ENCODE measurements at regions not wholly inside any gene's neighbourhood (a gene's known extent, or its start where the extent isn't known, plus 50 kb on each side); places are given as distances from the start of the nearest gene placed in this dataset.

- Histone ChIP-seq H3K9me3 (no peaks in the 10 kb centered on the region), H3K27me3 (ENCODE audit: insufficient read depth in 3 of 3, low read length in 2 of 3) (no peaks in the 10 kb centered on the region), H3K36me3 (ENCODE audit: insufficient read depth in 1 of 2, low read depth in 1 of 2) (no peaks in the 10 kb centered on the region), H3K4me3 (no peak overlapping the region), H3K27ac (no peak overlapping the region), H3K4me1 (no peaks in the 10 kb centered on the region)
- intact Hi-C loops (cut with DNase I): no loop called here
- no peak for DNase-seq
- TF ChIP-seq CTCF (IDR thresholded peaks at IDR 0.05): no peak
- 70 to 92% (median 92%) methylated on average over 4 of the region's 4 CpGs for WGBS, 3 donors
- no peak for ATAC-seq
Observed at GRCh38 chr14:98119739-98120138, 1152.3 kb downstream of the BCL11B start.

- peaks cover 10% of the 10 kb centered on the region for H3K9me3 ChIP-seq
- ATAC-seq (no peak), DNase-seq (no peak)
- intact Hi-C loops (cut with DNase I): no loop called here
- H3K27ac ChIP-seq: no peak overlapping the region
- TF ChIP-seq CTCF (IDR thresholded peaks at IDR 0.05): no peak
- WGBS, 3 donors: 84 to 90% (median 88%) methylated on average over 6 of the region's 6 CpGs
- no peak overlapping the region for H3K4me3 ChIP-seq
- H3K36me3 ChIP-seq (ENCODE audit: insufficient read depth in 1 of 2, low read depth in 1 of 2): no peaks in the 10 kb centered on the region
- no peaks in the 10 kb centered on the region for H3K27me3 ChIP-seq (ENCODE audit: insufficient read depth in 3 of 3, low read length in 2 of 3)
- H3K4me1 ChIP-seq: no peaks in the 10 kb centered on the region
Observed at GRCh38 chr14:98120831-98121464, 1151.0 kb downstream of the BCL11B start.

GRCh38 chr14:98122527-98122926 is 1149.5 kb downstream of the BCL11B start:
- whole genome bisulfite sequencing, 3 donors: 84 to 89% (median 87%) methylated on average over 4 of the region's 4 CpGs
- intact Hi-C loops (cut with DNase I): no loop called here
- Histone ChIP-seq H3K27ac (no peak overlapping the region), H3K36me3 (ENCODE audit: insufficient read depth in 1 of 2, low read depth in 1 of 2) (no peaks in the 10 kb centered on the region), H3K4me1 (no peaks in the 10 kb centered on the region), H3K4me3 (no peak overlapping the region), H3K9me3 (peaks cover 10% of the 10 kb centered on the region), H3K27me3 (ENCODE audit: insufficient read depth in 3 of 3, low read length in 2 of 3) (no peaks in the 10 kb centered on the region)
- no peak for TF ChIP-seq CTCF (IDR thresholded peaks at IDR 0.05)
- DNase-seq (no peak), ATAC-seq (no peak)

GRCh38 chr14:98130691-98131090 is 1141.3 kb downstream of the BCL11B start:
- intact Hi-C loops (cut with DNase I): loop anchor here in 1 of 2 donors (10.0 kb wide), 1 partner anchor 1134 kb away; no protein-coding TSS in a partner anchor
- Histone ChIP-seq H3K9me3 (peaks cover under 1% of the 10 kb centered on the region), H3K4me1 (no peaks in the 10 kb centered on the region), H3K27me3 (ENCODE audit: insufficient read depth in 3 of 3, low read length in 2 of 3) (peaks cover 0 to 4% (median 0%) of the 10 kb centered on the region in 3 donors), H3K36me3 (ENCODE audit: insufficient read depth in 1 of 2, low read depth in 1 of 2) (no peaks in the 10 kb centered on the region), H3K27ac (no peak overlapping the region), H3K4me3 (no peak overlapping the region)
- 22 to 29% (median 24%) methylated on average over 2 of the region's 2 CpGs for whole genome bisulfite sequencing, 3 donors
- TF ChIP-seq CTCF (IDR thresholded peaks at IDR 0.05): no peak
- ATAC-seq: no peak
- DNase-seq: no peak

GRCh38 chr14:98131406-98131805 is 1140.6 kb downstream of the BCL11B start:
- H3K36me3 ChIP-seq (ENCODE audit: insufficient read depth in 1 of 2, low read depth in 1 of 2): no peaks in the 10 kb centered on the region
- H3K27ac ChIP-seq: no peak overlapping the region
- no peaks in the 10 kb centered on the region for H3K4me1 ChIP-seq
- H3K9me3 ChIP-seq: no peaks in the 10 kb centered on the region
- H3K27me3 ChIP-seq (ENCODE audit: insufficient read depth in 3 of 3, low read length in 2 of 3): peaks cover 0 to 11% (median 0%) of the 10 kb centered on the region in 3 donors
- intact Hi-C loops (cut with DNase I): loop anchor here in 1 of 2 donors (10.0 kb wide), 1 partner anchor 1133 kb away; no protein-coding TSS in a partner anchor
- H3K4me3 ChIP-seq: no peak overlapping the region
- no peak for TF ChIP-seq CTCF (IDR thresholded peaks at IDR 0.05)
- WGBS, 3 donors: 76 to 86% (median 83%) methylated on average over 1 of the region's 1 CpG
- ATAC-seq (no peak), DNase-seq (no peak)

All from psoas muscle (tissue), 7 donors.